Stomach (tissue), 4 donors: ENCODE measurements at regions not wholly inside any gene's neighbourhood (a gene's known extent, or its start where the extent isn't known, plus 50 kb on each side); places are given as distances from the start of the nearest gene placed in this dataset.

Experiments
- EP300 ChIP-seq: sonication (generic); formaldehyde crosslinking; IDR thresholded peaks from one replicate; pipeline ENCODE4 v1.6.1; 2017; ENCODE audit warnings: antibody characterized with exemption
- POLR2A ChIP-seq, 4 donors: fragments of 450-650 bp; IDR thresholded peaks; one replicate each; pipeline ENCODE4 v1.6.1; 2016; ENCODE audit warnings: antibody characterized with exemption in 4 of 4, control low read depth in 2 of 4, mild to moderate bottlenecking in 1 of 4, moderate library complexity in 1 of 4
- POLR2AphosphoS5 ChIP-seq, 3 donors: sonication (generic); formaldehyde crosslinking; IDR thresholded peaks; one replicate each; pipeline ENCODE4 v1.6.1; 2016; ENCODE audit warnings: antibody characterized with exemption in 3 of 3
- TF ChIP-seq, protein P1 (sequence below), 7 experiments: fragments of 450-650 bp in 4 of 7; fragments of 200-600 bp in 3 of 7; sonication (generic) in 3 of 7; IDR thresholded peaks; one replicate each; pipeline ENCODE4 v1.5.1; 2016 to 2019; ENCODE audit warnings: antibody characterized with exemption in 7 of 7, control low read depth in 2 of 7, mild to moderate bottlenecking in 1 of 7

DNA sequence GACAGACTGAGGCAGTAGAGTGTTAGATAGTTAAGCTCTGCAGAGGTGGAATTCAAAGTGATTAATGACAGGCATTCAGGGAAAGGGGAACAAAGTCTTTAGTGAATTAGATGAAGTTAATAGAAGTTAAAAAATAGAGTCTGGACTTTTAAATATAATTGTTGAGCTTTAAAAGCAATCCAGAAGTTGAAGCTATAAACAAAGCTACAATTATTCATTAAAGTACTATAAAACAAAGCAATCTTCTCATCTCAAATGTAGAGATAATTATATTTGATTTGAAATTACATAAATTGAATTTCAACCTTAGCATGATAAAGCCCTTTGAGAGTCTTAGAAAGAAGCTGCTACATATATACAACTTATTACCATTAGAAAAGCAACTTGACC, 710.6 kb downstream of the MRPL39 start:
- TF ChIP-seq, protein P1, sequence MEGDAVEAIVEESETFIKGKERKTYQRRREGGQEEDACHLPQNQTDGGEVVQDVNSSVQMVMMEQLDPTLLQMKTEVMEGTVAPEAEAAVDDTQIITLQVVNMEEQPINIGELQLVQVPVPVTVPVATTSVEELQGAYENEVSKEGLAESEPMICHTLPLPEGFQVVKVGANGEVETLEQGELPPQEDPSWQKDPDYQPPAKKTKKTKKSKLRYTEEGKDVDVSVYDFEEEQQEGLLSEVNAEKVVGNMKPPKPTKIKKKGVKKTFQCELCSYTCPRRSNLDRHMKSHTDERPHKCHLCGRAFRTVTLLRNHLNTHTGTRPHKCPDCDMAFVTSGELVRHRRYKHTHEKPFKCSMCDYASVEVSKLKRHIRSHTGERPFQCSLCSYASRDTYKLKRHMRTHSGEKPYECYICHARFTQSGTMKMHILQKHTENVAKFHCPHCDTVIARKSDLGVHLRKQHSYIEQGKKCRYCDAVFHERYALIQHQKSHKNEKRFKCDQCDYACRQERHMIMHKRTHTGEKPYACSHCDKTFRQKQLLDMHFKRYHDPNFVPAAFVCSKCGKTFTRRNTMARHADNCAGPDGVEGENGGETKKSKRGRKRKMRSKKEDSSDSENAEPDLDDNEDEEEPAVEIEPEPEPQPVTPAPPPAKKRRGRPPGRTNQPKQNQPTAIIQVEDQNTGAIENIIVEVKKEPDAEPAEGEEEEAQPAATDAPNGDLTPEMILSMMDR (IDR thresholded peaks at IDR 0.05) = no peak
- no peak for TF ChIP-seq POLR2A (IDR thresholded peaks at IDR 0.05)
- TF ChIP-seq POLR2AphosphoS5 (IDR thresholded peaks at IDR 0.05) = no peak
- no peak for TF ChIP-seq EP300
